CD14-positive monocyte (primary cell): ENCODE measurements at regions not wholly inside any gene's neighbourhood (a gene's known extent, or its start where the extent isn't known, plus 50 kb on each side); places are given as distances from the start of the nearest gene placed in this dataset.

ENCODE experiments used
- DNase-seq, 3 donors: peaks; one replicate each; pipeline ENCODE4 v3.0.0-alpha.2; 2011 to 2022
- H2AFZ ChIP-seq: 2 replicates; pipeline ENCODE4 v1.6.0; 2012; ENCODE audit warnings: mild to moderate bottlenecking, low read depth, low read length, inconsistent platforms; ENCODE audit not compliant: insufficient read depth, poor library complexity, severe bottlenecking
- H3K27ac ChIP-seq, 2 donors: 1 replicate in 1 of 2; 2 replicates in 1 of 2; pipeline ENCODE4 v1.5.1; 2012 to 2013; ENCODE audit warnings: low read length in 2 of 2, control low read depth in 1 of 2, inconsistent platforms in 1 of 2, low read depth in 1 of 2, mild to moderate bottlenecking in 1 of 2
- H3K27me3 ChIP-seq, 2 donors: one replicate each; pipeline versions ENCODE4 v1.6.0 to v1.6.1; 2011 to 2013; ENCODE audit warnings: low read length in 2 of 2; ENCODE audit not compliant: control insufficient read depth in 2 of 2, insufficient read depth in 2 of 2
- H3K36me3 ChIP-seq, 2 donors: replicated peaks in 1 of 2; 1 replicate in 1 of 2; 2 replicates in 1 of 2; pipeline versions ENCODE4 v1.5.1 to v1.6.1; 2012 to 2013; ENCODE audit warnings: low read length in 2 of 2, control low read depth in 1 of 2, inconsistent platforms in 1 of 2, mild to moderate bottlenecking in 1 of 2; ENCODE audit not compliant: insufficient read depth in 2 of 2, control insufficient read depth in 1 of 2
- H3K4me1 ChIP-seq, 2 donors: 1 replicate in 1 of 2; 2 replicates in 1 of 2; pipeline versions ENCODE4 v1.5.1 to v1.6.1; 2012 to 2013; ENCODE audit warnings: low read length in 2 of 2, control low read depth in 1 of 2, inconsistent platforms in 1 of 2, mild to moderate bottlenecking in 1 of 2, moderate library complexity in 1 of 2; ENCODE audit not compliant: insufficient read depth in 2 of 2, control insufficient read depth in 1 of 2
- H3K4me2 ChIP-seq: replicated peaks from 2 replicates; pipeline ENCODE3; 2012; ENCODE audit warnings: low read length, moderate library complexity, mild to moderate bottlenecking; ENCODE audit not compliant: poor library complexity, severe bottlenecking; ENCODE audit errors: extremely low read depth
- H3K4me3 ChIP-seq, 3 experiments: fragments of 200-600 bp in 1 of 3; sonication (generic) in 1 of 3; replicated peaks in 1 of 3; 1 replicate in 2 of 3; 2 replicates in 1 of 3; pipeline ENCODE4 v1.5.1; 2011 to 2013; ENCODE audit warnings: low read length in 3 of 3, mild to moderate bottlenecking in 3 of 3, control low read depth in 2 of 3, low read depth in 2 of 3, inconsistent platforms in 1 of 3, moderate library complexity in 1 of 3
- H3K79me2 ChIP-seq: 2 replicates; pipeline ENCODE4 v1.6.0; 2012; ENCODE audit warnings: mild to moderate bottlenecking, control low read depth, inconsistent platforms, low read length, moderate library complexity; ENCODE audit not compliant: insufficient read depth
- H3K9ac ChIP-seq: 2 replicates; pipeline ENCODE4 v1.6.0; 2017; ENCODE audit warnings: low read length, mild to moderate bottlenecking; ENCODE audit not compliant: insufficient read depth, poor library complexity, severe bottlenecking
- H3K9me3 ChIP-seq, 2 donors: replicated peaks in 1 of 2; 1 replicate in 1 of 2; 2 replicates in 1 of 2; pipeline versions ENCODE4 v1.5.1 to v1.6.1; 2012 to 2013; ENCODE audit warnings: low read length in 2 of 2, control low read depth in 1 of 2; ENCODE audit not compliant: control insufficient read depth in 1 of 2, insufficient read depth in 1 of 2
- H4K20me1 ChIP-seq: 2 replicates; pipeline ENCODE4 v1.6.0; 2012; ENCODE audit warnings: mild to moderate bottlenecking, low read length, control low read depth, moderate library complexity; ENCODE audit not compliant: insufficient read depth
- H3K27ac Mint-ChIP-seq, 7 donors: one replicate each; pipeline ENCODE4 v1.8.0; 2020; ENCODE audit warnings: mild to moderate bottlenecking in 7 of 7, mixed read lengths in 7 of 7, moderate library complexity in 6 of 7, inconsistent platforms in 2 of 7
- H3K27me3 Mint-ChIP-seq, 3 donors: one replicate each; pipeline ENCODE4 v1.8.0; 2021 to 2022; ENCODE audit warnings: low read depth in 3 of 3, mild to moderate bottlenecking in 3 of 3, mixed read lengths in 3 of 3, moderate library complexity in 3 of 3, inconsistent platforms in 1 of 3
- H3K36me3 Mint-ChIP-seq, 2 donors: one replicate each; pipeline ENCODE4 v1.8.0; 2020; ENCODE audit warnings: mixed read lengths in 2 of 2, inconsistent platforms in 1 of 2, mild to moderate bottlenecking in 1 of 2
- H3K4me1 Mint-ChIP-seq: one replicate; pipeline ENCODE4 v1.8.0; 2020; ENCODE audit warnings: mild to moderate bottlenecking, mixed read lengths
- H3K4me3 Mint-ChIP-seq, 2 donors: one replicate each; pipeline ENCODE4 v1.8.0; 2020; ENCODE audit warnings: mild to moderate bottlenecking in 2 of 2, mixed read lengths in 2 of 2, moderate library complexity in 1 of 2
- H3K9me3 Mint-ChIP-seq, 7 donors: one replicate each; pipeline ENCODE4 v1.8.0; 2020 to 2022; ENCODE audit warnings: mixed read lengths in 7 of 7, mild to moderate bottlenecking in 6 of 7, moderate library complexity in 6 of 7, inconsistent platforms in 2 of 7
- WGBS: methylation state at CpG from one replicate; pipeline ENCODE4 v1.1.5; 2013; ENCODE audit warnings: missing lambda C conversion rate; ENCODE audit not compliant: insufficient coverage; 5-methylcytosine and 5-hydroxymethylcytosine counted together
- intact Hi-C, 2 donors: fragments of 100-400 bp; cut with micrococcal nuclease; formaldehyde crosslinking; loops; one replicate each; pipeline versions ENCODE4 v1.15.0 to v1.15.1; 2023
- TF ChIP-seq, protein P1 (sequence below): fragments of 200-600 bp; IDR thresholded peaks from one replicate; pipeline ENCODE4 v1.8.0; 2022; ENCODE audit warnings: antibody characterized with exemption, mild to moderate bottlenecking

DNA sequence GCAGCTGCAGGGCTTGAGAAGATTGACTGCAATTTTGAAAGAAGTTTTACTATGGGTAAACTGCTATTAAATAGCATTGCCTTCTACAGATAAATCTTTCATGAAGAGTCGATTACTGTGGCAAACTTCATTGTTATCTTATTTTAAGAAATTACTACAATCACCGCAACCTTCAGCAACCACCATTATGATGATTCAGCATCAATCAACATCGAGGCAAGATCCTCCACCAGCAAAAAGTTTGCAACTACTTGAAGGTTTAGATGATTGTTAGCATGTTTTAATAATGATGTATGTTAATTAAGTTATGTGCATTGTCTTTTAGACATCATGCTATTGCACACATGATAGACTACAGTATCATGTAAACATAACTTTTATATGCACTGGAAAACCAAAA lies 1511.0 kb downstream of the FSTL5 start:
- no peak overlapping the region for H3K4me3 ChIP-seq
- H3K4me1 Mint-ChIP-seq, result no peaks in the 10 kb centered on the region
- no peak overlapping the region for H3K4me3 Mint-ChIP-seq
- no CpG with 5 or more reads among the region's 3 CpGs for WGBS
- H4K20me1 ChIP-seq, result no peaks in the 10 kb centered on the region
- no peaks in the 10 kb centered on the region for H3K27me3 ChIP-seq
- no peaks in the 10 kb centered on the region for H3K4me1 ChIP-seq
- intact Hi-C loops, result no loop called here
- DNase-seq, result no peak
- no peak overlapping the region for H3K27ac Mint-ChIP-seq
- H3K79me2 ChIP-seq, result no peaks in the 10 kb centered on the region
- no peak overlapping the region for H3K27ac ChIP-seq
- H3K9ac ChIP-seq, result no peak overlapping the region
- H2AFZ ChIP-seq, result no peak overlapping the region
- no peak overlapping the region for H3K4me2 ChIP-seq
- H3K27me3 Mint-ChIP-seq, result no peaks in the 10 kb centered on the region
- H3K9me3 ChIP-seq, result no peaks in the 10 kb centered on the region
- no peaks in the 10 kb centered on the region for H3K36me3 ChIP-seq
- peaks cover 0 to 2% (median 0%) of the 10 kb centered on the region in 7 donors for H3K9me3 Mint-ChIP-seq
- TF ChIP-seq, protein P1, sequence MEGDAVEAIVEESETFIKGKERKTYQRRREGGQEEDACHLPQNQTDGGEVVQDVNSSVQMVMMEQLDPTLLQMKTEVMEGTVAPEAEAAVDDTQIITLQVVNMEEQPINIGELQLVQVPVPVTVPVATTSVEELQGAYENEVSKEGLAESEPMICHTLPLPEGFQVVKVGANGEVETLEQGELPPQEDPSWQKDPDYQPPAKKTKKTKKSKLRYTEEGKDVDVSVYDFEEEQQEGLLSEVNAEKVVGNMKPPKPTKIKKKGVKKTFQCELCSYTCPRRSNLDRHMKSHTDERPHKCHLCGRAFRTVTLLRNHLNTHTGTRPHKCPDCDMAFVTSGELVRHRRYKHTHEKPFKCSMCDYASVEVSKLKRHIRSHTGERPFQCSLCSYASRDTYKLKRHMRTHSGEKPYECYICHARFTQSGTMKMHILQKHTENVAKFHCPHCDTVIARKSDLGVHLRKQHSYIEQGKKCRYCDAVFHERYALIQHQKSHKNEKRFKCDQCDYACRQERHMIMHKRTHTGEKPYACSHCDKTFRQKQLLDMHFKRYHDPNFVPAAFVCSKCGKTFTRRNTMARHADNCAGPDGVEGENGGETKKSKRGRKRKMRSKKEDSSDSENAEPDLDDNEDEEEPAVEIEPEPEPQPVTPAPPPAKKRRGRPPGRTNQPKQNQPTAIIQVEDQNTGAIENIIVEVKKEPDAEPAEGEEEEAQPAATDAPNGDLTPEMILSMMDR, result no peak
- H3K36me3 Mint-ChIP-seq, result no peaks in the 10 kb centered on the region

DNA sequence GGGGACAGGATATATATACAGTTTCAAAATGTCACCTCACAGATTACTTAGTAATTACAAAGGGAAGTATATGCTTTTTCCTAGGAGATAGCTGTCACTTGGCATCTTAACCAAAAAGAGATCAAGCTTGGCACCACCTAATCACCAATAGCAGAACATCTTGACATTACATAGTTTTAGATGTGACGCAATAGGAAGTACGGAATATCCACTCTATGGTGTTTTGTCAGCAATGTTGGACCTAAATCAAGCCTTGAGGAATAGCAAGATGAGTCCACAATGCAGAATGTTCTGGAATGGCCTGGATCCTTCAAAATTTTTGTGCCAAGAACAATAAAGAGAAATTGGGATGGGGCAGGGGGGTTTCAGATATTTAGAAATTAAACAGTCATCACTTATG lies 1488.2 kb downstream of the FSTL5 start:
- intact Hi-C loops, result no loop called here
- H3K79me2 ChIP-seq, result no peaks in the 10 kb centered on the region
- Mint-ChIP-seq H3K27me3 (no peaks in the 10 kb centered on the region), H3K4me1 (no peaks in the 10 kb centered on the region), H3K36me3 (no peaks in the 10 kb centered on the region), H3K27ac (no peak overlapping the region), H3K4me3 (no peak overlapping the region), H3K9me3 (peaks cover 0 to 6% (median 2%) of the 10 kb centered on the region in 7 donors)
- H3K27me3 ChIP-seq, result no peaks in the 10 kb centered on the region
- no peak overlapping the region for H3K27ac ChIP-seq
- TF ChIP-seq, protein P1, result no peak
- H3K4me2 ChIP-seq, result no peak overlapping the region
- no peaks in the 10 kb centered on the region for H3K4me1 ChIP-seq
- no peak for DNase-seq
- H3K9ac ChIP-seq, result no peak overlapping the region
- H3K36me3 ChIP-seq, result no peaks in the 10 kb centered on the region
- peaks cover 0 to 5% of the 10 kb centered on the region in 2 donors for H3K9me3 ChIP-seq
- H3K4me3 ChIP-seq, result no peak overlapping the region
- H4K20me1 ChIP-seq, result no peaks in the 10 kb centered on the region
- WGBS, result no CpG with 5 or more reads among the region's 2 CpGs
- H2AFZ ChIP-seq, result no peak overlapping the region
